ENCODE measurements at regions not wholly inside any gene's neighbourhood (a gene's known extent, or its start where the extent isn't known, plus 50 kb on each side); places are given as distances from the start of the nearest gene placed in this dataset.

DNA sequence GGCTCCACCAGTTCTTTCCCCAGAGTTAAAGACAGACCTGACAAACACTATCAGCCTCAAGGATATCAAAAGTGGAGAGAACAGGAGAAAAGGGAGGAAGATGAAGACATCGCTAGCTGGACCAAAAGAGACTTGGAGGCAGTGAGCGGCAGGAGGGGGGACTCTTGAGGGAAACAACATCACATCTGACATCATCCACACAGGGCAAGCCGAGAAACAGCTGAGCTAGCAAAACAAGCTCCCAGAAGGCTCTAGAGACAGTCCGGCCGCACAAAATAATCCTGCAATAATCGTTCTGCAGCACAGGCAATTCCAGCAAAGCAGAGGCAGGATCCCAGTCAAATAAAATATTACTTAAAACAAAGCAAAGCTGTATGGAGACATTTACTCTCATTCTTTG, 239.8 kb downstream of the EN1 start:
- no peaks in the 10 kb centered on the region for H3K4me1 ChIP-seq (ENCODE audit: insufficient read depth, low read length)
- H3K36me3 ChIP-seq (ENCODE audit: insufficient read depth, low read length) = no peaks in the 10 kb centered on the region
- no peaks in the 10 kb centered on the region for H3K27me3 ChIP-seq (ENCODE audit: control insufficient read depth in 1 of 2, insufficient read depth in 2 of 2, low read length in 2 of 2)
- no peak overlapping the region for H3K4me3 ChIP-seq (ENCODE audit: low read depth in 1 of 2, low read length in 2 of 2)
- H3K9ac ChIP-seq (ENCODE audit: low read length) = no peak overlapping the region
- H3K9me3 ChIP-seq (ENCODE audit: low read length) = no peaks in the 10 kb centered on the region
- H3K27ac ChIP-seq (ENCODE audit: low read depth, low read length) = no peak overlapping the region

DNA sequence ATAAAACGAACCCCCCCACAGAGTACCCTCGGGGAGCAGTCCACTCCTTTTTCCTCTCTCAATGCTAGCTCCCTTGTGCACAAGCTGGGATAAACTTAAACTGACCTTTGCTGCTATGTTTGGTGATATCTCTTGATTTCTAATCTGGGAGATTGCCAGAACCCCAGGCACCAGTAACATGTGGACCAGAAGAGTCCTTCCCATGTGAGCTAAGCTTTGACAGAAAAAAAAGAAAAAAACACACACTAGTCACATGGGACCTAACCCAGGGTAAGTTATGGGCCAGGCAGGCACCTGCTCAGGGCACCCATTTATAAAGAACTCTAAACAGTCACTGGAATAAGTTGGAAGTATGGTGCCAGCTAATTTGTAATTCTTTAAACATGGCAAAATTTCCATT, 242.6 kb downstream of the EN1 start:
- Histone ChIP-seq H3K9ac (ENCODE audit: low read length) (no peak overlapping the region), H3K27ac (ENCODE audit: low read depth, low read length) (no peak overlapping the region), H3K27me3 (ENCODE audit: control insufficient read depth in 1 of 2, insufficient read depth in 2 of 2, low read length in 2 of 2) (no peaks in the 10 kb centered on the region), H3K4me3 (ENCODE audit: low read depth in 1 of 2, low read length in 2 of 2) (no peak overlapping the region), H3K9me3 (ENCODE audit: low read length) (no peaks in the 10 kb centered on the region), H3K36me3 (ENCODE audit: insufficient read depth, low read length) (no peaks in the 10 kb centered on the region), H3K4me1 (ENCODE audit: insufficient read depth, low read length) (no peaks in the 10 kb centered on the region)

DNA sequence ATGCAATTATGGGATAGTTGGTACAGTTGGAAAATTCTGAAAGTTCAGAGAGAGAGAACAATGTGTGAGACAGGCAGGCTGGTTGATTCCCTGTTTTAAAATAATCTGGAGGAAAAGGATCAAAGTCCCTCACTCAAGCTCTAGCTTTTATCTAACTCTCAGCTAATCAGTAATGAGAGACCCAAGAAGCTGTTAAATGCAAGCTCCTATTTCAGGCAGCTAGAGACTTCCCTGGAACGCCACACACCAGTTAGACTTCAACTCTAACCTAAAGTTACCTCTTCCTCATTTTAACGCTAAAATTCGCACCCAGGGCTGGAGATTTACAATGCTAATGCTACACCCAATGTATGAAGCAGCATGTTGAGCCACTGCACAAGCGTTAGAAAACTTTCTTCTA, 243.1 kb downstream of the EN1 start:
- H3K4me1 ChIP-seq (ENCODE audit: insufficient read depth, low read length) = no peaks in the 10 kb centered on the region
- no peaks in the 10 kb centered on the region for H3K27me3 ChIP-seq (ENCODE audit: control insufficient read depth in 1 of 2, insufficient read depth in 2 of 2, low read length in 2 of 2)
- no peak overlapping the region for H3K9ac ChIP-seq (ENCODE audit: low read length)
- no peaks in the 10 kb centered on the region for H3K36me3 ChIP-seq (ENCODE audit: insufficient read depth, low read length)
- no peak overlapping the region for H3K4me3 ChIP-seq (ENCODE audit: low read depth in 1 of 2, low read length in 2 of 2)
- no peak overlapping the region for H3K27ac ChIP-seq (ENCODE audit: low read depth, low read length)
- no peaks in the 10 kb centered on the region for H3K9me3 ChIP-seq (ENCODE audit: low read length)

DNA sequence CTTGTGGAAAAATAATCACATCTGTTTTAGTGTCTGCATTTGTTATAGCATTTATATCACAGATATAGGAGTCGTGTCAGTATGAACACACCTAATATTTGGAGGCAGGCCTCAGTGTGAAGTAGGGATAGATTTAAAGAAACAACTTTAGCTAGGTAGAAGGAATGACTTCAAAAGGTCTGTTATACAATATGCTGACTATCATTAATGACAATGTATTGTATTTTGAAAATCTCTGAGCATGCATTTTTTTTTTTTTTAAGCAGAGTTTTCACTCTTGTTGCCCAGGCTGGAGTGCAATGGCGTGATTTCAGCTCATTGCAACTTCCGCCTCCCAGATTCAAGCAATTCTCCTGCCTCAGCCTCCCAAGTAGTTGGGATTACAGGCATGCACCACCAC, 248.3 kb downstream of the EN1 start:
- Histone ChIP-seq H3K4me3 (ENCODE audit: low read depth in 1 of 2, low read length in 2 of 2) (no peak overlapping the region), H3K4me1 (ENCODE audit: insufficient read depth, low read length) (no peaks in the 10 kb centered on the region), H3K27me3 (ENCODE audit: control insufficient read depth in 1 of 2, insufficient read depth in 2 of 2, low read length in 2 of 2) (no peaks in the 10 kb centered on the region), H3K27ac (ENCODE audit: low read depth, low read length) (no peak overlapping the region), H3K36me3 (ENCODE audit: insufficient read depth, low read length) (no peaks in the 10 kb centered on the region), H3K9me3 (ENCODE audit: low read length) (no peaks in the 10 kb centered on the region), H3K9ac (ENCODE audit: low read length) (no peak overlapping the region)

DNA sequence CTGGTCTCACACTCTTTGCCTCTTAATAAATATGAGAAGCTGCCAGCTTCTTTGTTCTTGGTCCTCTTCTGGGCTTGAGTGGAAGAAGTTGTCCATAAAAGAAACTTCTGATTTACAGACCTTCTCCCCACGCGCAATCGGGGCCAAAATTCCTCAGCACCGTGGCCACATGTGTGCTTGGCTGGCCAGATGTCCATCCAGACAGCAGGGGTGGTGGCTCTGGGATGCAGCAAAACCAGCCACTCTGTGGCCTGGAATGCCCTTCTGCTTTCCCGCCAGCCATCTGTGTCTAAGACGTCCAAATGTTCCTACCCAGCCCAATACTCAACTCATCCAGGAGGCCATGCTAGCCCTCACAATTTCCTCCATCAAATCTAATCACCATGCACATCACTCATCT, 250.8 kb downstream of the EN1 start:
- no peaks in the 10 kb centered on the region for H3K27me3 ChIP-seq (ENCODE audit: control insufficient read depth in 1 of 2, insufficient read depth in 2 of 2, low read length in 2 of 2)
- H3K9me3 ChIP-seq (ENCODE audit: low read length) = no peaks in the 10 kb centered on the region
- no peaks in the 10 kb centered on the region for H3K4me1 ChIP-seq (ENCODE audit: insufficient read depth, low read length)
- no peak overlapping the region for H3K4me3 ChIP-seq (ENCODE audit: low read depth in 1 of 2, low read length in 2 of 2)
- no peak overlapping the region for H3K27ac ChIP-seq (ENCODE audit: low read depth, low read length)
- H3K9ac ChIP-seq (ENCODE audit: low read length) = no peak overlapping the region
- H3K36me3 ChIP-seq (ENCODE audit: insufficient read depth, low read length) = no peaks in the 10 kb centered on the region

DNA sequence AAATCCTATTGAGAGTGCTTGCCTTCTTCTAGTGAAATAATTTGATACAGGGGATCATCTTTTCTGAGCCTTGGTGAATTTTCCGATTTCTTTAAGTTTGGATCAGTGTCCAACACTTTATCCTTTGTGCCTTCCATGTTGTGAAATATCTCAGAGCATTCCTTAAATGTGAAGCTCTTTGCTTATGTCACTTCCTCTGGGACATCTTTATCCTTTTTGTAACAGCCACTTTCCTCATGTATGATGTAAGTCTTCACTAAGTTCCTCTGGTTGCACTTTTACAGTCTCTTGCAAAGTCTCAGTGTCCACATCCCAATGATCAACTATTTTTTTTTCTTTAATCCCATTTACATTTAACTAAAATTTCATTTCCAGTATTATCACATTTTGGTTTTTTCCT, 254.2 kb downstream of the EN1 start:
- no peaks in the 10 kb centered on the region for H3K4me1 ChIP-seq (ENCODE audit: insufficient read depth, low read length)
- H3K9ac ChIP-seq (ENCODE audit: low read length) = no peak overlapping the region
- no peak overlapping the region for H3K4me3 ChIP-seq (ENCODE audit: low read depth in 1 of 2, low read length in 2 of 2)
- H3K27me3 ChIP-seq (ENCODE audit: control insufficient read depth in 1 of 2, insufficient read depth in 2 of 2, low read length in 2 of 2) = no peaks in the 10 kb centered on the region
- H3K36me3 ChIP-seq (ENCODE audit: insufficient read depth, low read length) = no peaks in the 10 kb centered on the region
- H3K27ac ChIP-seq (ENCODE audit: low read depth, low read length) = no peak overlapping the region
- no peaks in the 10 kb centered on the region for H3K9me3 ChIP-seq (ENCODE audit: low read length)

DNA sequence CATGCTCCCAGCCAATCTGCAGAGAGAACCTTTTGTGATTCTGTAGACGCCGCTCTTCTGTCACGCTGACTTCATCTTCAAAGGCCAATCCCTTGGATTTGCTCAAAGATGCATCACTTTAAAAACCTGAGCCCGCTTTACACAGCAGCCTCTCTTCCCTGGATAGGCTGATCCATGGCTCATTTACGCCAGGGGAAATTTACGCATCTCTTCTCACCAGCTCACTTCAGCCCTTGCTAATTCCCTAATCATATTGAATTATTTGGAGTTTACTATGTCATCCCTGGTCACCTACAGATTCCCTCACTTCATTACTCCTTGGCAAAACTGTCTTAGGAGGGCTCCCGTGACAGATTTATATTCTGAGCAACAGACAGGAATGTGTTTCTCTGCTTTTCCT, 256.2 kb downstream of the EN1 start:
- no peaks in the 10 kb centered on the region for H3K9me3 ChIP-seq (ENCODE audit: low read length)

DNA sequence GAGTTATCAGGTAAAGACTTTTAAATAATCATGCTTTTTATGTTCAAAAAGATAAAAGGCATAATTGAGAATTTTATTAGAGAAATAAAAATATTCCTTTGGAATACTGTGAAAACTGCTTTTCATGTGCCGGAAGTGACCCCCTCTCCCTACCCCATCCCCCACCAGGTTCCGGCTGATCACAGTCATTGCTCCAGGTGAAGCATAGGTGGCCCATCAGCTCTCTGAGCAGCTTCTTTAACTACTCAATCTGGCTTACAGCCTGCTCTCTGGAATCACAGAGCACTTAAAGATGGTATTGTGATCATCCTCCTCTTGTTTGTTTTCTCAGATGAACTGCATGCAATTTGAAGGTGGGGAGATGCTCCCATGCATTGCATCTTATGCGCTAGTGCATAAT, 257.7 kb downstream of the EN1 start:
- H3K9me3 ChIP-seq (ENCODE audit: low read length) = no peaks in the 10 kb centered on the region
- H3K36me3 ChIP-seq (ENCODE audit: insufficient read depth, low read length) = no peaks in the 10 kb centered on the region
- H3K4me3 ChIP-seq (ENCODE audit: low read depth in 1 of 2, low read length in 2 of 2) = no peak overlapping the region
- H3K9ac ChIP-seq (ENCODE audit: low read length) = no peak overlapping the region
- H3K27me3 ChIP-seq (ENCODE audit: control insufficient read depth in 1 of 2, insufficient read depth in 2 of 2, low read length in 2 of 2) = no peaks in the 10 kb centered on the region
- no peak overlapping the region for H3K27ac ChIP-seq (ENCODE audit: low read depth, low read length)
- H3K4me1 ChIP-seq (ENCODE audit: insufficient read depth, low read length) = no peaks in the 10 kb centered on the region

More for the DNA sequence above, 256.2 kb downstream of the EN1 start:
- Histone ChIP-seq H3K4me1 (ENCODE audit: insufficient read depth, low read length) (no peaks in the 10 kb centered on the region), H3K27me3 (ENCODE audit: control insufficient read depth in 1 of 2, insufficient read depth in 2 of 2, low read length in 2 of 2) (no peaks in the 10 kb centered on the region), H3K27ac (ENCODE audit: low read depth, low read length) (no peak overlapping the region), H3K36me3 (ENCODE audit: insufficient read depth, low read length) (no peaks in the 10 kb centered on the region), H3K9ac (ENCODE audit: low read length) (no peak overlapping the region), H3K4me3 (ENCODE audit: low read depth in 1 of 2, low read length in 2 of 2) (no peak overlapping the region)

DNA sequence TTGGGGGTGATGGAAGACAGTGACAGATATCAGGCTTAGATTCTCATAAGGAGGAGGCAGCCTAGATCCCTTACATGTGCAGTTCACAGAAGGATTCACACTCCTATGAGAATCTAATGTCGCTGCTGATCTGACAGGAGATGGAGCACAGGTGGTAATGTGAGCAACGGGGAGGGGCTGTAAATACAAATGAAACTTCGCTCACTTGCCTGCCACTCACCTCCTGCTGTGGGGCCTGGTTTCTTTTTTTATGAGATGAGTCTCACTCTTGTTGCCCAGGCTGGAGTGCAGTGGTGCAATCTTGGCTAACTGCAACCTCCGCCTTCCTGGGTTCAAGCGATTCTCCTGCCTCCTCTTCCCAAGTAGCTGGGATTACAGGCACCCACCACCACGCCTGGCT, 258.6 kb downstream of the EN1 start:
- no peak overlapping the region for H3K4me3 ChIP-seq (ENCODE audit: low read depth in 1 of 2, low read length in 2 of 2)
- H3K4me1 ChIP-seq (ENCODE audit: insufficient read depth, low read length) = no peaks in the 10 kb centered on the region
- H3K27me3 ChIP-seq (ENCODE audit: control insufficient read depth in 1 of 2, insufficient read depth in 2 of 2, low read length in 2 of 2) = no peaks in the 10 kb centered on the region
- H3K9me3 ChIP-seq (ENCODE audit: low read length) = no peaks in the 10 kb centered on the region
- no peak overlapping the region for H3K27ac ChIP-seq (ENCODE audit: low read depth, low read length)
- no peak overlapping the region for H3K9ac ChIP-seq (ENCODE audit: low read length)
- no peaks in the 10 kb centered on the region for H3K36me3 ChIP-seq (ENCODE audit: insufficient read depth, low read length)

DNA sequence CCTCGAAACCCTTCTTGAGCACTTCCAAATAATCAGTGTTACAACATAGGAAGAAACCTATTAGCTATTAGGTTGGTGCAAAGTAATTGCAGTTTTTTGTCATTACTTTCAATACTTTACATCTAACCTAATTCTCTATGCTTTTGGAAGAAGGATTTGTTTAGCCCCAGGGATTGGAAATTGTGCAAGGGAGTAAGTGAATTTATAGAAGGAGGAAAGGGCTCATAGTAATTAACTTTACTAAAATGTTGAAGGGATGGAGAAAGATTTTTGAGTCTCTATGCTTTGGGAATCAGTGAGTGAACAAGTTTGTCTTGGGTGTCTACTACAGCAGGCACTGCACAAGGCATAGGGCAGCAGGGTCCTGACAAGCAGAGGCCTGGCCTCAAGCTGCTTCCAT, 261.1 kb downstream of the EN1 start:
- H3K4me3 ChIP-seq (ENCODE audit: low read depth in 1 of 2, low read length in 2 of 2) = no peak overlapping the region
- no peaks in the 10 kb centered on the region for H3K36me3 ChIP-seq (ENCODE audit: insufficient read depth, low read length)
- no peak overlapping the region for H3K9ac ChIP-seq (ENCODE audit: low read length)
- no peaks in the 10 kb centered on the region for H3K27me3 ChIP-seq (ENCODE audit: control insufficient read depth in 1 of 2, insufficient read depth in 2 of 2, low read length in 2 of 2)
- H3K27ac ChIP-seq (ENCODE audit: low read depth, low read length) = no peak overlapping the region
- H3K9me3 ChIP-seq (ENCODE audit: low read length) = no peaks in the 10 kb centered on the region
- no peaks in the 10 kb centered on the region for H3K4me1 ChIP-seq (ENCODE audit: insufficient read depth, low read length)

DNA sequence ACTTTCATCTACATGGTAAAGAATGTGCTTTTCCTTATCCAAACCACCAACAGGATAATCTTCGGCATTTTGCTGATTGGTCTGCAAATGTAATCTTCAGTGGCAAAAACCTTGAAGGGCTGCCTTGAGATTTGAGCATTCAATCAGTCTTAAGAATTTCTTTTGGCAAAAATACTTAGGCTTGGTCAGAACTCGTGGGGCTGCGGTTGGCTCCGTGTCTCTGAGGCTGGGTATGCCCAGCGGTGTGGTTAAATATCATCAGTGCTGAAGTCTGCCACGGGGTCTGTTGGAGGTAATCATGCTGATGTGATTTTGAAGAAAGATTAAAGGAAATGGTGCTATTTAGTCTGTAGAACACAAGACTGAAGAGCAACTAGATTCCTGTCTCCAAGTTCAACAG, 262.6 kb downstream of the EN1 start:
- H3K27ac ChIP-seq (ENCODE audit: low read depth, low read length) = no peak overlapping the region
- H3K4me1 ChIP-seq (ENCODE audit: insufficient read depth, low read length) = no peaks in the 10 kb centered on the region
- H3K36me3 ChIP-seq (ENCODE audit: insufficient read depth, low read length) = no peaks in the 10 kb centered on the region
- H3K4me3 ChIP-seq (ENCODE audit: low read depth in 1 of 2, low read length in 2 of 2) = no peak overlapping the region
- no peaks in the 10 kb centered on the region for H3K27me3 ChIP-seq (ENCODE audit: control insufficient read depth in 1 of 2, insufficient read depth in 2 of 2, low read length in 2 of 2)
- no peaks in the 10 kb centered on the region for H3K9me3 ChIP-seq (ENCODE audit: low read length)
- no peak overlapping the region for H3K9ac ChIP-seq (ENCODE audit: low read length)

DNA sequence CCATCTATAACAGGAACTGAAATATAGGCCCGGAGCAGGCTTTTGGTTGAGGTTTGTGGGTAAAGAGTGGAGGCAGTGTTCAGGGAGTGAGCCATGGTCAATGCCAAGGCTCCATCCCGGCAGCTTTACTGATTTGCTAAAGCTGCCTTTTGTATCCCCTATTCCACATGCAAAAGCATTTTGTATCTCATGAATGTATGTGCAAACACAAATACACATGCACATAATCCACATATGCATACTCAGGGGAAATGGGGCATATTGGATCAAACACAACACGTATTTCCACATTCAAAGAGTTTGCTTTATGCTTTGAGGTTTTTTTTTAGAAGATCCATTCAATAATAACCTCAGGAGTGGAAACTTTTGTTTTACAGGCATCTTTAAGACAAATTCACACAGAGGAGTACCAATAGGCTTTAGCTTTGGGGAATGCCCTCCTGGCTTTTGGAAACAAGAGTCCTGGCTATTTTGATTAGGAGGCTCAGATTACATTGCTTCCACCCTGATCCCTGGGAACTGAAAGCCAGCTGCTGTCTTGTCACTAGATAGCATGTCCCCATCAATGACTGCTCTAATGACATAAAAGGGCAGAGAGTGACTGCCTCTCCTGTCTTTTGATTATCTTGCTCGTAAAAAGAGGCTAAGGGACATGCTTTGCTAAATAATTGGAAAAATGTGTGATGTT, 263.2 kb downstream of the EN1 start:
- no peak overlapping the region for H3K4me3 ChIP-seq (ENCODE audit: low read depth in 1 of 2, low read length in 2 of 2)
- H3K27ac ChIP-seq (ENCODE audit: low read depth, low read length) = no peak overlapping the region
- H3K36me3 ChIP-seq (ENCODE audit: insufficient read depth, low read length) = no peaks in the 10 kb centered on the region
- no peaks in the 10 kb centered on the region for H3K27me3 ChIP-seq (ENCODE audit: control insufficient read depth in 1 of 2, insufficient read depth in 2 of 2, low read length in 2 of 2)
- no peaks in the 10 kb centered on the region for H3K4me1 ChIP-seq (ENCODE audit: insufficient read depth, low read length)
- no peaks in the 10 kb centered on the region for H3K9me3 ChIP-seq (ENCODE audit: low read length)
- no peak overlapping the region for H3K9ac ChIP-seq (ENCODE audit: low read length)

All from muscle layer of colon (tissue), 2 donors.